Transverse colon (tissue), 4 donors: ENCODE measurements at regions not wholly inside any gene's neighbourhood (a gene's known extent, or its start where the extent isn't known, plus 50 kb on each side); places are given as distances from the start of the nearest gene placed in this dataset.

Experiments
- EP300 ChIP-seq: sonication (generic); formaldehyde crosslinking; IDR thresholded peaks from one replicate; pipeline ENCODE4 v1.6.1; 2017; ENCODE audit warnings: antibody characterized with exemption, low read depth
- POLR2AphosphoS5 ChIP-seq, 3 donors: sonication (generic); formaldehyde crosslinking; IDR thresholded peaks; one replicate each; pipeline ENCODE4 v1.6.1; 2016; ENCODE audit warnings: antibody characterized with exemption in 3 of 3
- TF ChIP-seq, protein P1 (sequence below), 5 experiments: fragments of 200-600 bp in 3 of 5; fragments of 450-650 bp in 2 of 5; sonication (generic) in 3 of 5; IDR thresholded peaks; 1 replicate in 2 of 5; 2 replicates in 3 of 5; pipeline ENCODE4 v1.5.1; 2016 to 2017; ENCODE audit warnings: antibody characterized with exemption in 5 of 5, inconsistent platforms in 3 of 5, mild to moderate bottlenecking in 2 of 5, moderate library complexity in 1 of 5

DNA sequence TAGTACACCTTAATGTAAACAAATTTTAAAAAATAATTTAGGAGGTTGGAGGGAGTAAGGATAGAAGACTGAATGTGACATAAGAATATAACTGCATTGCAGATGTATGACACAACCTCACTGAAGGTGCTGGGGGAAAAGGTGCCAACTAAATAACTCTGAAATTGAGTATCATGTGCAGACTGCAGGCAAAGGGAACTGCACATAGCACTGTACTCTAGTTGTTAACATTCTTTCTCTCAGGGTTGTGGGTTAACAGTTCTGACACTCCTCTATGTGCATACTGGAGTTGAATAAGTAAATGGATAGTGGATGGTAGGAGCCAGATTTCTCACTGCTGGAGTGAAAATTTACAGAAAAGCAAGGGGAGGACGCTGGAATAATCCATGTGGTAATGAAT is 451.9 kb upstream of the CDH4 start:
- TF ChIP-seq, protein P1, sequence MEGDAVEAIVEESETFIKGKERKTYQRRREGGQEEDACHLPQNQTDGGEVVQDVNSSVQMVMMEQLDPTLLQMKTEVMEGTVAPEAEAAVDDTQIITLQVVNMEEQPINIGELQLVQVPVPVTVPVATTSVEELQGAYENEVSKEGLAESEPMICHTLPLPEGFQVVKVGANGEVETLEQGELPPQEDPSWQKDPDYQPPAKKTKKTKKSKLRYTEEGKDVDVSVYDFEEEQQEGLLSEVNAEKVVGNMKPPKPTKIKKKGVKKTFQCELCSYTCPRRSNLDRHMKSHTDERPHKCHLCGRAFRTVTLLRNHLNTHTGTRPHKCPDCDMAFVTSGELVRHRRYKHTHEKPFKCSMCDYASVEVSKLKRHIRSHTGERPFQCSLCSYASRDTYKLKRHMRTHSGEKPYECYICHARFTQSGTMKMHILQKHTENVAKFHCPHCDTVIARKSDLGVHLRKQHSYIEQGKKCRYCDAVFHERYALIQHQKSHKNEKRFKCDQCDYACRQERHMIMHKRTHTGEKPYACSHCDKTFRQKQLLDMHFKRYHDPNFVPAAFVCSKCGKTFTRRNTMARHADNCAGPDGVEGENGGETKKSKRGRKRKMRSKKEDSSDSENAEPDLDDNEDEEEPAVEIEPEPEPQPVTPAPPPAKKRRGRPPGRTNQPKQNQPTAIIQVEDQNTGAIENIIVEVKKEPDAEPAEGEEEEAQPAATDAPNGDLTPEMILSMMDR (IDR thresholded peaks at IDR 0.05), result no peak
- TF ChIP-seq EP300 (no peak), POLR2AphosphoS5 (IDR thresholded peaks at IDR 0.05) (no peak)
